ENCODE measurements at regions not wholly inside any gene's neighbourhood (a gene's known extent, or its start where the extent isn't known, plus 50 kb on each side); places are given as distances from the start of the nearest gene placed in this dataset.

GRCh38 chr1:106944721-106945120, 111.8 kb upstream of the PRMT6 start:
- Histone ChIP-seq H3K4me1 (peaks cover 32% of the 10 kb centered on the region), H4K20me1 (ENCODE audit: low read depth) (no peaks in the 10 kb centered on the region), H3K79me2 (ENCODE audit: low read depth) (no peaks in the 10 kb centered on the region), H3K4me2 (peak overlapping the region; percentile 53), H2AFZ (replicated peaks) (no peak overlapping the region), H3K9me3 (ENCODE audit: low read depth) (no peaks in the 10 kb centered on the region), H3K36me3 (no peaks in the 10 kb centered on the region), H3K27me3 (no peaks in the 10 kb centered on the region), H3K9ac (no peak overlapping the region), H3K27ac (peak overlapping the region; percentile 84), H3F3A (ENCODE audit: low read depth) (peaks cover 20% of the 10 kb centered on the region), H3K4me3 (no peak overlapping the region)
- Mint-ChIP-seq H3K27ac (peak overlapping the region; percentile 64), H3K4me1 (peaks cover 12% of the 10 kb centered on the region), H3K9me3 (no peaks in the 10 kb centered on the region), H3K36me3 (no peaks in the 10 kb centered on the region), H3K27me3 (ENCODE audit: insufficient read depth, low read depth) (no peaks in the 10 kb centered on the region), H3K4me3 (no peak overlapping the region)
- peak; percentile 83 for DNase-seq (ENCODE audit: low spot score)
- TF ChIP-seq CTCF (IDR thresholded peaks at IDR 0.05) (no peak), EZH2 (IDR thresholded peaks at IDR 0.05) (no peak), EZH2phosphoT487 (IDR thresholded peaks at IDR 0.05) (no peak)

GRCh38 chr1:106952776-106953175, 103.7 kb upstream of the PRMT6 start:
- no peaks in the 10 kb centered on the region for H3K36me3 ChIP-seq
- H3K4me1 ChIP-seq: peaks cover 9% of the 10 kb centered on the region
- no peak for DNase-seq (ENCODE audit: low spot score)
- Mint-ChIP-seq H3K27me3 (ENCODE audit: insufficient read depth, low read depth) (no peaks in the 10 kb centered on the region), H3K36me3 (no peaks in the 10 kb centered on the region), H3K9me3 (no peaks in the 10 kb centered on the region), H3K27ac (peak overlapping the region; percentile 11), H3K4me3 (no peak overlapping the region), H3K4me1 (peaks cover 12% of the 10 kb centered on the region)
- H3K4me3 ChIP-seq: no peak overlapping the region
- H3F3A ChIP-seq (ENCODE audit: low read depth): no peaks in the 10 kb centered on the region
- no peaks in the 10 kb centered on the region for H3K9me3 ChIP-seq (ENCODE audit: low read depth)
- TF ChIP-seq EZH2phosphoT487 (IDR thresholded peaks at IDR 0.05) (no peak), EZH2 (IDR thresholded peaks at IDR 0.05) (no peak), CTCF (IDR thresholded peaks at IDR 0.05) (no peak)
- H3K27ac ChIP-seq: no peak overlapping the region
- no peak overlapping the region for H3K9ac ChIP-seq
- H4K20me1 ChIP-seq (ENCODE audit: low read depth): no peaks in the 10 kb centered on the region
- H3K4me2 ChIP-seq: no peak overlapping the region
- H2AFZ ChIP-seq (replicated peaks): peak overlapping the region; percentile 46
- H3K27me3 ChIP-seq: no peaks in the 10 kb centered on the region
- no peaks in the 10 kb centered on the region for H3K79me2 ChIP-seq (ENCODE audit: low read depth)

DNA sequence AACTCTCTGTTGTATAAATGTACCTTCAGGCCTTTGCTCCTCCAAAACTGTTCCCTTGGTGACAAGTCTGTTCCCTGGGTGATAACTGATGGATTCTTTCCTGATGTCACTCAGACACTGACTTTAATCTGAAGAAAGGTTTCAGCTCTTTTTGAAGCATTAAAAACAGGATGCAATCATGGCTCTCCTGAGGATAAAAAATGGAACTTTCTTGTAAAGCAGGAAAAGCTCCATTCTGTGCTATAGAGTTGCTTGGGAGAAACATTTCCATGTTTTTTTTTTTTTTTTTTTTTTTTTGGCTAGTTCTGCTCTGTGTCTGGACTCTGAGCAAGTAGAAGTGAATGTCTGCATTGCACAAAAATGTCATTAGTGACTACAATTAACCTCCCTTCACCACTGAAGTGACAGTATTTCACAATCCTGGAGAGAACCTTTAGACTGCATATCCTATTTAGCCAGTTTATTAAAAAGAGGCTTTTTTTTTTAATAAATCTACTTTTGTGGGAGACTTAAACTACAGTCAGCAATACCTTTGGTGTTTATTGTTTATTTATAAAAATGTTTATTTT, 101.7 kb upstream of the PRMT6 start:
- no peak overlapping the region for H3K4me3 Mint-ChIP-seq
- Histone ChIP-seq H3K36me3 (no peaks in the 10 kb centered on the region), H3K4me3 (no peak overlapping the region), H3K27me3 (no peaks in the 10 kb centered on the region), H4K20me1 (ENCODE audit: low read depth) (no peaks in the 10 kb centered on the region), H3K79me2 (ENCODE audit: low read depth) (no peaks in the 10 kb centered on the region), H3K4me2 (no peak overlapping the region), H3K9me3 (ENCODE audit: low read depth) (no peaks in the 10 kb centered on the region), H3K27ac (no peak overlapping the region), H3K4me1 (peaks cover 9% of the 10 kb centered on the region), H2AFZ (replicated peaks) (no peak overlapping the region), H3K9ac (no peak overlapping the region), H3F3A (ENCODE audit: low read depth) (no peaks in the 10 kb centered on the region)
- TF ChIP-seq EZH2 (IDR thresholded peaks at IDR 0.05) (no peak), EZH2phosphoT487 (IDR thresholded peaks at IDR 0.05) (no peak), CTCF (IDR thresholded peaks at IDR 0.05) (no peak)
- no peak for DNase-seq (ENCODE audit: low spot score)
- no peaks in the 10 kb centered on the region for H3K9me3 Mint-ChIP-seq
- H3K36me3 Mint-ChIP-seq: no peaks in the 10 kb centered on the region
- no peaks in the 10 kb centered on the region for H3K27me3 Mint-ChIP-seq (ENCODE audit: insufficient read depth, low read depth)
- H3K4me1 Mint-ChIP-seq: peaks cover 12% of the 10 kb centered on the region
- H3K27ac Mint-ChIP-seq: no peak overlapping the region
